GM23338 (cell line): ENCODE measurements at regions not wholly inside any gene's neighbourhood (a gene's known extent, or its start where the extent isn't known, plus 50 kb on each side); places are given as distances from the start of the nearest gene placed in this dataset.

Experiments used
- ATAC-seq: fragments of 200-7000 bp; cut with Tn5 transposase; 3 replicates; pipeline ENCODE4 v1.9.1; 2020
- DNase-seq: peaks from one replicate; pipeline ENCODE4 v3.0.0-alpha.2; 2015; ENCODE audit warnings: low spot score
- H2AFZ ChIP-seq: fragments of 200-600 bp; sonication (generic); 2 replicates; pipeline ENCODE4 v1.8.0; 2016; ENCODE audit warnings: antibody characterized with exemption, mild to moderate bottlenecking, moderate library complexity
- H3F3A ChIP-seq: fragments of 200-600 bp; sonication (generic); replicated peaks from 2 replicates; pipeline ENCODE4 v1.8.0; 2017; ENCODE audit warnings: antibody characterized with exemption, mixed run types, low read depth
- H3K27ac ChIP-seq: fragments of 200-600 bp; sonication (generic); 2 replicates; pipeline ENCODE4 v1.6.1; 2016; ENCODE audit warnings: low read depth
- H3K27me3 ChIP-seq: fragments of 200-600 bp; sonication (generic); 2 replicates; pipeline ENCODE4 v1.8.0; 2016; ENCODE audit warnings: mild to moderate bottlenecking, mixed run types, moderate library complexity; ENCODE audit not compliant: insufficient read depth
- H3K36me3 ChIP-seq: fragments of 200-600 bp; sonication (generic); 2 replicates; pipeline ENCODE4 v1.8.0; 2016; ENCODE audit warnings: mild to moderate bottlenecking; ENCODE audit not compliant: insufficient read depth
- H3K4me1 ChIP-seq: fragments of 200-600 bp; sonication (generic); 2 replicates; pipeline ENCODE4 v1.8.0; 2016; ENCODE audit warnings: mild to moderate bottlenecking, moderate library complexity; ENCODE audit not compliant: insufficient read depth
- H3K4me2 ChIP-seq: fragments of 200-600 bp; sonication (generic); 2 replicates; pipeline ENCODE4 v1.7.1; 2017; ENCODE audit warnings: mixed run types
- H3K4me3 ChIP-seq: fragments of 200-600 bp; sonication (generic); 2 replicates; pipeline ENCODE4 v1.6.1; 2016; ENCODE audit warnings: mixed run types
- H3K79me2 ChIP-seq: fragments of 200-600 bp; sonication (generic); replicated peaks from 2 replicates; pipeline ENCODE4 v1.8.0; 2017; ENCODE audit warnings: mild to moderate bottlenecking; ENCODE audit not compliant: insufficient read depth
- H3K9me2 ChIP-seq: fragments of 200-600 bp; sonication (generic); 2 replicates; pipeline ENCODE4 v1.8.0; 2017; ENCODE audit not compliant: insufficient read depth
- H4K20me1 ChIP-seq: fragments of 200-600 bp; sonication (generic); replicated peaks from 2 replicates; pipeline ENCODE4 v1.8.0; 2017; ENCODE audit warnings: mild to moderate bottlenecking; ENCODE audit not compliant: insufficient read depth
- H3K27ac Mint-ChIP-seq: 2 replicates; pipeline ENCODE4 v1.8.0; 2020; ENCODE audit warnings: inconsistent platforms, mild to moderate bottlenecking, moderate library complexity, mixed read lengths
- H3K27me3 Mint-ChIP-seq: 3 replicates; pipeline ENCODE4 v1.8.0; 2022; ENCODE audit warnings: low read depth, mild to moderate bottlenecking, moderate library complexity, mixed read lengths, inconsistent platforms; ENCODE audit not compliant: insufficient read depth, poor library complexity
- H3K36me3 Mint-ChIP-seq: 3 replicates; pipeline ENCODE4 v1.8.0; 2021; ENCODE audit warnings: low read depth, mild to moderate bottlenecking, inconsistent platforms, moderate library complexity, mixed read lengths
- H3K4me1 Mint-ChIP-seq: 3 replicates; pipeline ENCODE4 v1.8.0; 2020; ENCODE audit warnings: mild to moderate bottlenecking, inconsistent platforms, mixed read lengths
- H3K4me3 Mint-ChIP-seq: 3 replicates; pipeline ENCODE4 v1.8.0; 2021; ENCODE audit warnings: moderate library complexity, mild to moderate bottlenecking, inconsistent platforms, mixed read lengths
- H3K9me3 Mint-ChIP-seq: 3 replicates; pipeline ENCODE4 v1.8.0; 2020; ENCODE audit warnings: moderate library complexity, mild to moderate bottlenecking, inconsistent platforms, mixed read lengths
- EZH2 ChIP-seq: fragments of 200-600 bp; sonication (generic); IDR thresholded peaks from one replicate; pipeline ENCODE4 v1.8.0; 2017; ENCODE audit warnings: antibody characterized with exemption, mild to moderate bottlenecking, low read depth; ENCODE audit not compliant: unreplicated experiment
- EZH2phosphoT487 ChIP-seq: fragments of 200-600 bp; sonication (generic); IDR thresholded peaks from one replicate; pipeline ENCODE4 v1.8.1; 2018; ENCODE audit warnings: antibody characterized with exemption; ENCODE audit not compliant: unreplicated experiment
- JUNB ChIP-seq: IDR thresholded peaks from one replicate; pipeline ENCODE4 v1.6.1; 2016; ENCODE audit warnings: antibody characterized with exemption; ENCODE audit not compliant: unreplicated experiment
- NANOG ChIP-seq: IDR thresholded peaks from 2 replicates; pipeline ENCODE4 v1.6.1; 2016; ENCODE audit warnings: antibody characterized with exemption, borderline replicate concordance
- STAT1 ChIP-seq: IDR thresholded peaks from one replicate; pipeline ENCODE4 v1.6.1; 2016; ENCODE audit warnings: antibody characterized with exemption; ENCODE audit not compliant: unreplicated experiment
- ZNF331 ChIP-seq: fragments of 250-450 bp; sonication (Bioruptor Pico); IDR thresholded peaks from 2 replicates; pipeline ENCODE4 v1.5.0; 2020; ENCODE audit warnings: low read depth, mild to moderate bottlenecking, moderate library complexity
- ZNF462 ChIP-seq: fragments of 250-450 bp; sonication (Bioruptor Pico); IDR thresholded peaks from 2 replicates; pipeline ENCODE4 v1.5.0; 2020; ENCODE audit warnings: mild to moderate bottlenecking, moderate library complexity
- TF ChIP-seq, protein P1 (sequence below): IDR thresholded peaks from 2 replicates; pipeline ENCODE4 v1.6.1; 2016; ENCODE audit warnings: antibody characterized with exemption

DNA sequence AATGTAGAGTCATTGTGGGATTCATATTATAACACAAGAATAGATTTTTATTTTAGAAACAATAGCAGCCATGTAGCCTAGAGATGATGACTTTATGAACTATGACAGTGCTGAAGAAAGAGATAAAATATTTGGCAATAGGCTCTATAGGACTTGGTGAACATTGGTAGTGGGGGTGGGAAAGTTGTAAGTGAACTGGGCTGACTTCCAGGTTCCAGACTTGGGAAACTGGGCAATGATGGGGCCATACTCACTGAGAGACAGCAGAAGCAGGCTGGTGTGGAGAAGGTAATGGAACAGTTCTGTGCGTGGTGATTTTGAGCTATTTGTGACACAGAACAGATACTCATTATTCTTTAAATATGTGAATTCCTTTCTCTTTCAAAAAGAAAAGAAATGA lies 470.3 kb upstream of the HNRNPA3 start:
- peaks cover 9% of the 10 kb centered on the region for H3K27me3 Mint-ChIP-seq
- H3K4me3 Mint-ChIP-seq, result no peak overlapping the region
- no peaks in the 10 kb centered on the region for H3K36me3 ChIP-seq
- H3K79me2 ChIP-seq, result no peaks in the 10 kb centered on the region
- H4K20me1 ChIP-seq, result no peaks in the 10 kb centered on the region
- peaks cover 3% of the 10 kb centered on the region; the same call in 1 of the 3 replicates for H3K36me3 Mint-ChIP-seq
- H2AFZ ChIP-seq, result no peak overlapping the region
- no peak overlapping the region for H3K27ac ChIP-seq
- no peaks in the 10 kb centered on the region for H3K9me3 Mint-ChIP-seq
- no peak overlapping the region for H3K27ac Mint-ChIP-seq
- H3K27me3 ChIP-seq, result no peaks in the 10 kb centered on the region
- DNase-seq (no peak), ATAC-seq (no peak)
- H3K9me2 ChIP-seq, result peaks cover 35% of the 10 kb centered on the region
- H3K4me1 ChIP-seq, result peaks cover 36% of the 10 kb centered on the region
- H3F3A ChIP-seq, result 0 out of 2 replicates have a peak, but pooled peaks cover 6% of the 10 kb centered on the region
- H3K4me2 ChIP-seq, result no peak overlapping the region
- peaks cover 43% of the 10 kb centered on the region for H3K4me1 Mint-ChIP-seq
- H3K4me3 ChIP-seq, result no peak overlapping the region
- TF ChIP-seq EZH2 (no peak), STAT1 (no peak), EZH2phosphoT487 (no peak), ZNF331 (no peak), NANOG (no peak), ZNF462 (CRISPR knock-in tag) (no peak), JUNB (no peak)
- TF ChIP-seq, protein P1, sequence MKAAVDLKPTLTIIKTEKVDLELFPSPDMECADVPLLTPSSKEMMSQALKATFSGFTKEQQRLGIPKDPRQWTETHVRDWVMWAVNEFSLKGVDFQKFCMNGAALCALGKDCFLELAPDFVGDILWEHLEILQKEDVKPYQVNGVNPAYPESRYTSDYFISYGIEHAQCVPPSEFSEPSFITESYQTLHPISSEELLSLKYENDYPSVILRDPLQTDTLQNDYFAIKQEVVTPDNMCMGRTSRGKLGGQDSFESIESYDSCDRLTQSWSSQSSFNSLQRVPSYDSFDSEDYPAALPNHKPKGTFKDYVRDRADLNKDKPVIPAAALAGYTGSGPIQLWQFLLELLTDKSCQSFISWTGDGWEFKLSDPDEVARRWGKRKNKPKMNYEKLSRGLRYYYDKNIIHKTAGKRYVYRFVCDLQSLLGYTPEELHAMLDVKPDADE, result no peak
